Choroid plexus epithelial cell (primary cell): ENCODE measurements at regions not wholly inside any gene's neighbourhood (a gene's known extent, or its start where the extent isn't known, plus 50 kb on each side); places are given as distances from the start of the nearest gene placed in this dataset.

Experiments used
- DNase-seq: peaks from one replicate; pipeline ENCODE4 v3.0.0-alpha.2; 2010; ENCODE audit warnings: low read depth
- H3K4me3 ChIP-seq: 2 replicates; pipeline ENCODE4 v1.5.1; 2011; ENCODE audit warnings: low read depth, mild to moderate bottlenecking, control low read depth, low read length, moderate library complexity
- TF ChIP-seq, protein P1 (sequence below): conservative IDR thresholded peaks from 2 replicates; pipeline ENCODE4 v1.5.1; 2011; ENCODE audit warnings: low read depth, mild to moderate bottlenecking, control low read depth, inconsistent platforms, low read length, moderate library complexity

DNA sequence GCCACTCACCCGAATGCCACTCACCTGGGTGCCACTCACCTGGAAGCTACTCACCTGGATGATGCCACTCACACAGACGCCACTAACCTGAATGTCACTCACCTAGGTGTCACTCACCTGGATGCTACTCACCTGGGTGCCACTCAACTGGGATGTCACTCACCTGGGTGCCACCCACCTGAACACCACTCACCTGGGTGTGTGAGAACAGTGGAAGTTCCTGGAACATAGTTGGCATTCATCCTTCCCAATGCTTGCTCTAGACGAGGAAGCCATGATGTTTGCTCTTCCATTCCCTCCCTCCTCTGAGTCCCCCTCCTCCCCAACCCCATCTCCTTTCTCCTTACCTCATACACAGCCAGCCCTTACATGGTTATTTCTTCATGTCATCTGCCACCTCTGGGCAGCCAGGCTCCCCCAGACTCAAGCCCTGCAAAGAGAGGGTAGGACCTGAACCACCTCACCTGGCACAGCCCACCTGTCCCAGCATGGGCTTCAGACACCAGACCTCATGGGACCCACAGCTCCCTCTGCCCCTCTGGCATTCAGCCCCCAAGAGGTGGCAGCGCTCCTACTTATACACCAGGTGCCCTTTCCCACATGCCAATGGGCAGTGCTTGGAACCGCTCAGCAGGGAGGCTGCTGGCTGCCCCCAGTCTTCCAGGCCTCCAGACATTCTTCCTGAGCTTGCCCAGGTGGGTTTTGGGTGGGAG is 171.8 kb upstream of the FOXF1 start:
- TF ChIP-seq, protein P1, sequence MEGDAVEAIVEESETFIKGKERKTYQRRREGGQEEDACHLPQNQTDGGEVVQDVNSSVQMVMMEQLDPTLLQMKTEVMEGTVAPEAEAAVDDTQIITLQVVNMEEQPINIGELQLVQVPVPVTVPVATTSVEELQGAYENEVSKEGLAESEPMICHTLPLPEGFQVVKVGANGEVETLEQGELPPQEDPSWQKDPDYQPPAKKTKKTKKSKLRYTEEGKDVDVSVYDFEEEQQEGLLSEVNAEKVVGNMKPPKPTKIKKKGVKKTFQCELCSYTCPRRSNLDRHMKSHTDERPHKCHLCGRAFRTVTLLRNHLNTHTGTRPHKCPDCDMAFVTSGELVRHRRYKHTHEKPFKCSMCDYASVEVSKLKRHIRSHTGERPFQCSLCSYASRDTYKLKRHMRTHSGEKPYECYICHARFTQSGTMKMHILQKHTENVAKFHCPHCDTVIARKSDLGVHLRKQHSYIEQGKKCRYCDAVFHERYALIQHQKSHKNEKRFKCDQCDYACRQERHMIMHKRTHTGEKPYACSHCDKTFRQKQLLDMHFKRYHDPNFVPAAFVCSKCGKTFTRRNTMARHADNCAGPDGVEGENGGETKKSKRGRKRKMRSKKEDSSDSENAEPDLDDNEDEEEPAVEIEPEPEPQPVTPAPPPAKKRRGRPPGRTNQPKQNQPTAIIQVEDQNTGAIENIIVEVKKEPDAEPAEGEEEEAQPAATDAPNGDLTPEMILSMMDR = no peak
- no peak overlapping the region for H3K4me3 ChIP-seq
- DNase-seq = no peak

DNA sequence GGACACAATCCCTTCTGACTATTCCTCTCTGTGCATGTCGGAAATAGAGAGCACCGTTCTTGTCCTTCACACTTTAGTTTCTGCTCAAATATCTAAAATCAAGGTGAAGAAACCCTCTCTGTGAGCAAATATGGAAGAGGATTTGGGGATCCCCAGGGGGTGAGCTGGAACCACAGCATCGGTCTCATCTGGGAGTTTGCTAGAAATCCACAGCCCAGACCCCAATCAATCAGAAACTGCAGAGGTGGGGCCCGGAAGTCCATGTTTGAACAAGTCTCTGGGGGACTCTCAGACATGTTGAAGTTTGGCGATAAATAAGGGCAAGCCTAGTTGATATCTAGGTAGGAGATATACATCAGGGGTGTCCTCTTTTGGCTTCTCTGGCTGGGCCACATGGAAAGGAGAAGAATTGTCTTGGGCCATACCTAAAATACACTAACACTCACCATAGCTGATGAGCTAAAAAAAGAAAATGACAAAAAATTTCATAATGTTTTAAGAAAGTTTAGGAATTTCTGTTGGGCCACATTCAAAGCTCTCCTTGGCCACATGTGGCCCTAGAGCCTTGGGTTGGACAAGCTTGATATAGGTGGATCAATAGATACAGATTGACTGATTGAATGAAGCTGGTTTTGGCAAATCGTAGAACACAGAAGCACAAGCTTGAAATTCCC is 168.0 kb upstream of the FOXF1 start:
- no peak for DNase-seq
- TF ChIP-seq, protein P1 = no peak
- H3K4me3 ChIP-seq = no peak overlapping the region

DNA sequence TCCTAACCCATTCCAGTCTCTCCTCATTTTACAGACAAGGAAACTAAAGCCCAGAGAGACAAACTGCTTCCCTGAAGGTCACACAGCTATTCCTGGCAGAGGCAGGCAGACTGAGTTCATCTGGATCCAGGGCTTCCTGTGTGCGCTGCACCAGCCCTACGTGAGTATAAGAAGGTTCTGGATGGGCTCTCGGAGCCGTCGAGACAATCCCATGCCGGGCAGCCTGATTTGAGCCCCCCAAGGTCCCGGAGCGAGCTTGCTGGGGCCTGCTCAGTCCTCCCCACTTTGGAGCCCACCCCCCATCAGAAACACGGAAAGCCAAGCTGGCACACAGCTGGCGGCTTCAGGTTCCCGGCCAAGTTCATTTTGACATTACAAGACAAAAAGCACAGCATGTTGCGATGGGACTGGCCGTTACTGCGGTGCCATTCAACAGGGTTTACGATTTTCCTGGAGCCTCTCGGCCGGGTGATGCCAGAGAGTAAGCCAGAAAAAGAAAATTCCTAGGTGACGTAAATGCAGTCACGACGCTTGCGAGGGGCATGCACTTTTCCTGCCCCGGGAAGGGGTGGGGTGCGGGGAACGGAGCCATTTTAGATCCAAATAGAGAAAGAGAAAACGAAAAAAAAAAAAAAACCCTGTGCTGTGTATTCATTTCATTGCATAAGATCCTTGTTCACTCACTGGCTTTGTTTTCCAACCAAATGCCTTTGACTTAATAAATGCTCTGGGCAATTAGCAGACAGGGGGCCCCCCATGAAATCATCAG is 167.1 kb upstream of the FOXF1 start:
- DNase-seq = peak; percentile 63
- TF ChIP-seq, protein P1 = no peak
- peak overlapping the region; percentile 45 for H3K4me3 ChIP-seq

DNA sequence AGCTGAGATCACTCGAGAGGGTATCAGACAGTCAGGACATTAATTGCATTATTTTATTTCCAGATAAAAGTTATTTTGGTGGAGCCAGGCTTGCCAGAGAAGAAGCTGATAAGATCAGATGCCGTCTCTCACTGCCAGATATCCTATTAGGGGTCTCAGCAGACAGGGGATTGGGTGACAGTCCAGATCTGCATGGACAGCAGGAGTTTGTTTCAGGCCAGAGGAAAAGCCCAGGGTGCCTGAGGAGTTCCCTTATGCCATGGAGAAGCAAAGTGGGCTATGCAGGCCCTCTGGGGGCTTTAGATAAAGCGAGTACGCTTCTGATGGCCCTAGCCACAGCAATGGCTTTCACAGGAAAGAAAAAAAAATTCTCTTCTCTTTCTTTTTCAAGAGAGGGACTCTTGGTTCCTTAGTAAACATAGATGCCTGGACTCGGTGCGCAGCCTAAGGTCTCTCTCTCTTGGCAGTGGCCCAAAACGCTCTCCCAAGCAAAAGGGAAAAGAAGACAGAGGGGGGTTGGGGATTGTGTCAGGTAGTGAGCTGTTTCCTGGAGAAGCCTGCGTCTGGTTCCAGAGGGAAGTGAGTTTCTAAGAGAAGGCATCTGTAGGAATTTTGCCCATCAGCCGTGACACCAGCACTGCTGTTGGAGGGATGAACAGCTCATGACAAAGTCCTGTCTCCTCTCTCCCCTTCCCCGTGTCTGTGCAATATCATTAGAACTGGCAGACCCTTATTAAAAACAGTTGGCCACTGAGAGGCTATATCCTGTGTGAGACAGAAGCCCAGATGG is 166.3 kb upstream of the FOXF1 start:
- TF ChIP-seq, protein P1 = no peak
- peak overlapping the region; percentile 45 for H3K4me3 ChIP-seq
- peak; percentile 23 for DNase-seq

DNA sequence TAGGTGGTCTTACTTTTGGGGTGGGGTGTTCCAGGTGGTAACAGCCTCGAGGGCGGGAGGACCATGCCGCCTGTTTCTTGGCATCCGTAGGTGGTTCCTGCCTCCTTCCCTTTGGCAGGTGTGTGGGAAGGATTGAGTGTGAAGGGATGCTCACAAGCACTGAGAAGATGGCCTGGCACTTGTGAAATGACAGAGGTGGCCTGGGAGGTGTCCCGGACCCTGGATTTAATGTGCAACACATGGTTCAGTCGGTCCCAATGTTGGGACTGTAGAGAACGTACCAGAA is 165.8 kb upstream of the FOXF1 start:
- TF ChIP-seq, protein P1 = no peak
- no peak for DNase-seq

DNA sequence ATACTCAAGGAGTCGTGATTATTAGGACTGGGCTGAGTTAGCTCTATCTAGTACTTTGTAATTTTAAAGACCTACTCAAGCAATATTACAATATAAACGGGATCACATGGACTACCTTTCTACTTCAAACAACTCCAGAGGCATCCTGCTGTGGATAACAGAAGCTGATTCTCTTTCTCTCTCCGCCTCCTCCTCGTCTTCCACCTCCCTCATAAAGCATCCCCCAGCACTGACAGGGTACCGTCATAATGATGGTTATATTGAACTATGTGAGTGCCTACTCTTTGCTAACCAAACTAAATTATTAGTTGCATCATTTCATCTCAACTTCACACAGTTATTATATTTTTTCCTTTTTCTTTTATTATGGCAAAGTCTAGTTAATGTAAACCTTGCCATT is 165.4 kb upstream of the FOXF1 start:
- no peak overlapping the region for H3K4me3 ChIP-seq
- no peak for DNase-seq
- TF ChIP-seq, protein P1 = no peak

More for the DNA sequence above, 165.8 kb upstream of the FOXF1 start:
- H3K4me3 ChIP-seq = no peak overlapping the region
